Right lobe of liver (tissue), 4 donors: ENCODE measurements at regions not wholly inside any gene's neighbourhood (a gene's known extent, or its start where the extent isn't known, plus 50 kb on each side); places are given as distances from the start of the nearest gene placed in this dataset.

Source experiments
- CTCF ChIP-seq, 4 donors: fragments of 200-600 bp in 3 of 4; fragments of 450-650 bp in 1 of 4; IDR thresholded peaks; one replicate each; pipeline versions ENCODE4 v1.5.1 to v1.8.0; 2016 to 2022; ENCODE audit warnings: antibody characterized with exemption in 4 of 4, mild to moderate bottlenecking in 2 of 4
- POLR2A ChIP-seq: fragments of 450-650 bp; IDR thresholded peaks from one replicate; pipeline ENCODE4 v1.6.1; 2017; ENCODE audit warnings: antibody characterized with exemption, mild to moderate bottlenecking
- donor health status: DM: no; HTN: no; CAD: no.
- donor health status: DM: no; HTN: no; CAD: no.
- donor health status: DM: no; HTN: yes; CAD: no.

GRCh38 chr18:32566960-32567359, 96.3 kb upstream of the GAREM1 start:
- TF ChIP-seq CTCF (IDR thresholded peaks at IDR 0.05) = no peak
- TF ChIP-seq POLR2A = no peak
